CD4-positive, alpha-beta T cell (primary cell): ENCODE measurements at regions not wholly inside any gene's neighbourhood (a gene's known extent, or its start where the extent isn't known, plus 50 kb on each side); places are given as distances from the start of the nearest gene placed in this dataset.
A peak's percentile ranks its signal among the peaks of the same experiment; 100 is the strongest.
"Not testable (repeated sequence)": the region's sequence is repeated elsewhere in the genome, so short reads cannot be mapped to it uniquely, and the experiment has no call there.

ENCODE experiments used
- ATAC-seq: fragments of 200-7000 bp; cut with Tn5 transposase; one replicate; pipeline ENCODE4 v1.10.0; 2022; ENCODE audit warnings: mild to moderate bottlenecking; ENCODE audit not compliant: poor library complexity
- CTCF ChIA-PET: fragments of 350-600 bp; sonication (Branson Sonifier 250); formaldehyde crosslinking; loops from one replicate; lab custom pipeline; 2021; ENCODE audit warnings: antibody characterized with exemption, inconsistent platforms; lab: Charles Lee
- POLR2A ChIA-PET: fragments of 350-600 bp; sonication (Branson Sonifier 250); formaldehyde crosslinking; loops from one replicate; lab custom pipeline; 2021; ENCODE audit warnings: antibody characterized with exemption, inconsistent platforms; lab: Charles Lee
- DNase-seq, 14 experiments: peaks; one replicate each; pipeline ENCODE4 v3.0.0-alpha.2; 2013 to 2020; ENCODE audit warnings: mixed read lengths in 2 of 14
- H3K27ac ChIP-seq, 2 donors: one replicate each; pipeline versions ENCODE4 v1.5.1 to v1.7.0; 2013; ENCODE audit warnings: low read length in 2 of 2, low read depth in 1 of 2, mild to moderate bottlenecking in 1 of 2
- H3K27me3 ChIP-seq, 2 experiments: 1 replicate in 1 of 2; 2 replicates in 1 of 2; pipeline versions ENCODE4 v1.6.1 to v1.7.0; 2013; ENCODE audit warnings: low read length in 2 of 2, control low read depth in 1 of 2, mild to moderate bottlenecking in 1 of 2, moderate library complexity in 1 of 2; ENCODE audit not compliant: insufficient read depth in 2 of 2, control insufficient read depth in 1 of 2
- H3K36me3 ChIP-seq: one replicate; pipeline ENCODE4 v1.6.1; 2013; ENCODE audit warnings: low read length, control low read depth; ENCODE audit not compliant: insufficient read depth
- H3K4me1 ChIP-seq: one replicate; pipeline ENCODE4 v1.6.1; 2013; ENCODE audit warnings: low read length, control low read depth; ENCODE audit not compliant: insufficient read depth
- H3K4me3 ChIP-seq: one replicate; pipeline ENCODE4 v1.5.1; 2013; ENCODE audit warnings: mild to moderate bottlenecking, low read length, moderate library complexity
- H3K9me3 ChIP-seq, 2 experiments: 1 replicate in 1 of 2; 2 replicates in 1 of 2; pipeline versions ENCODE4 v1.6.1 to v1.7.0; 2013; ENCODE audit warnings: low read length in 2 of 2, mild to moderate bottlenecking in 2 of 2, control low read depth in 1 of 2, moderate library complexity in 1 of 2; ENCODE audit not compliant: control insufficient read depth in 1 of 2, insufficient read depth in 1 of 2
- H3K27ac Mint-ChIP-seq: one replicate; pipeline ENCODE4 v1.8.0; 2020; ENCODE audit warnings: mixed read lengths
- H3K27me3 Mint-ChIP-seq: one replicate; pipeline ENCODE4 v1.8.0; 2021; ENCODE audit warnings: mixed read lengths
- H3K36me3 Mint-ChIP-seq: one replicate; pipeline ENCODE4 v1.8.0; 2021; ENCODE audit warnings: low read depth, mixed read lengths
- H3K4me1 Mint-ChIP-seq: one replicate; pipeline ENCODE4 v1.8.0; 2021; ENCODE audit warnings: low read depth, mixed read lengths
- H3K4me3 Mint-ChIP-seq: one replicate; pipeline ENCODE4 v1.8.0; 2020; ENCODE audit warnings: mild to moderate bottlenecking, mixed read lengths
- H3K9me3 Mint-ChIP-seq: one replicate; pipeline ENCODE4 v1.8.0; 2020; ENCODE audit warnings: mixed read lengths
- intact Hi-C, 2 experiments: fragments of 100-400 bp; cut with DNase I in 1 of 2; cut with micrococcal nuclease in 1 of 2; formaldehyde crosslinking; loops; one replicate each; pipeline versions ENCODE4 v1.15.1 to v1.9.0; 2023 to 2025; cut with DNase I, micrococcal nuclease

DNA sequence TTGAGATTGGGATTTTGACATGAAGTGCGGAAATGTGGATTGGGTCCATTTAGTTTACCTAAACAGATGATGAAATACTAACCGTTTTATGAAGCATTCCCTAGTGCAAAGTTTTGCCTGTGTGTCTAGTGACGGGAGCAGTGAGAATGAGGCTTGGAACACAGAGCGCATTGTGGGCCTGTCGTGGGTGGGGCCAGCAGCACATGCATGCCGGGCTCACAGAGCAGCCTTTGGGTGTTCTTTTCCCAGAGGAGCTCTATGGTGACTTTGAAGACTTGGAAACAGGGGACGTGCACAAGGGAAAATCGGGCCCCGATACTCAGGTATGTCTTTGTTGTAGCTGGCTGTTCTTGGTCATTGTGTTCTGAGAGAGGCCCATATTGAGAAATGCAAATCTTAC is 388.1 kb downstream of the GOLGA6L6 start:
- H3K4me3 ChIP-seq, H3K4me1 ChIP-seq, H3K9me3 Mint-ChIP-seq, POLR2A ChIA-PET, H3K4me3 Mint-ChIP-seq, CTCF ChIA-PET, H3K36me3 Mint-ChIP-seq, H3K27me3 ChIP-seq, DNase-seq, H3K9me3 ChIP-seq, ATAC-seq, H3K27me3 Mint-ChIP-seq, H3K36me3 ChIP-seq, H3K27ac Mint-ChIP-seq, H3K4me1 Mint-ChIP-seq, H3K27ac ChIP-seq, intact Hi-C loops: not testable (repeated sequence)

DNA sequence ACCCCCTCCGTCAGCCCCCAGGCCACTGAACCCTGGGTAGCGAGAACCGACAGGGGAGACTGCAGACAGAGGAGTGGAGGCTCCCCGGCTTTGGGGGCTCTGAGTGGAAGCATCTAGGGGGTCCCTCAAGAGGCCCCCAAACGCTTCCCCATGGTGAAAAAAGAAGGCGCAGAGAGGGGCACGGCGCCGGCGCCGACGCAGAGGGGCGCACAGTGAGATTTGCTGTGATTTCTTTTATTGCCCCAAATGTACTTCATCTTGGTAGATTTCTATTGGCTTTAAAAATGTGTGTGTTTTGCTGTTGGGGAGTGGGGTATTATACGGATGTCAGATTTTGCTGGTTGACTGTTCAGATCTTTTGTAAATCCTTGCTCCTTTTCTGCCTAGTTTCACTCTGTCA is 392.9 kb downstream of the GOLGA6L6 start:
- H3K9me3 Mint-ChIP-seq, H3K9me3 ChIP-seq, intact Hi-C loops, H3K4me1 ChIP-seq, DNase-seq, H3K4me1 Mint-ChIP-seq, POLR2A ChIA-PET, H3K27me3 ChIP-seq, ATAC-seq, CTCF ChIA-PET, H3K36me3 ChIP-seq, H3K27me3 Mint-ChIP-seq, H3K4me3 ChIP-seq, H3K27ac ChIP-seq, H3K36me3 Mint-ChIP-seq, H3K27ac Mint-ChIP-seq, H3K4me3 Mint-ChIP-seq: not testable (repeated sequence)

DNA sequence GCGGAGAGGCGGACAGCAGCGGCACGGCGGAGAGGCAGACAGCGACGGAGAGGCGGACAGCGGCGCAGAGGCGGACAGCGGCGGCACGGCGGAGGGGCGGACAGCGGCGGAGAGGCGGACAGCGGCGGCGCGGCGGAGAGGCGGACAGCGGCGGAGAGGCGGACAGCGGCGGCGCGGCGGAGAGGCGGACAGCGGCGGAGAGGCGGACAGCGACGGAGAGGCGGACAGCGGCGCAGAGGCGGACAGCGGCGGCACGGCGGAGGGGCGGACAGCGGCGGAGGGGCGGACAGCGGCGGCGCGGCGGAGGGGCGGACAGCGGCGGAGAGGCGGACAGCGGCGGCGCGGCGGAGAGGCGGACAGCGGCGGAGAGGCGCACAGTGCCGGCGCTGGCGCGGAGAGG is 393.6 kb downstream of the GOLGA6L6 start:
- CTCF ChIA-PET, H3K4me1 ChIP-seq, H3K9me3 ChIP-seq, intact Hi-C loops, H3K27ac Mint-ChIP-seq, H3K4me3 Mint-ChIP-seq, H3K9me3 Mint-ChIP-seq, H3K27me3 Mint-ChIP-seq, H3K27ac ChIP-seq, H3K36me3 ChIP-seq, ATAC-seq, H3K36me3 Mint-ChIP-seq, H3K4me1 Mint-ChIP-seq, POLR2A ChIA-PET, DNase-seq, H3K27me3 ChIP-seq, H3K4me3 ChIP-seq: not testable (repeated sequence)

DNA sequence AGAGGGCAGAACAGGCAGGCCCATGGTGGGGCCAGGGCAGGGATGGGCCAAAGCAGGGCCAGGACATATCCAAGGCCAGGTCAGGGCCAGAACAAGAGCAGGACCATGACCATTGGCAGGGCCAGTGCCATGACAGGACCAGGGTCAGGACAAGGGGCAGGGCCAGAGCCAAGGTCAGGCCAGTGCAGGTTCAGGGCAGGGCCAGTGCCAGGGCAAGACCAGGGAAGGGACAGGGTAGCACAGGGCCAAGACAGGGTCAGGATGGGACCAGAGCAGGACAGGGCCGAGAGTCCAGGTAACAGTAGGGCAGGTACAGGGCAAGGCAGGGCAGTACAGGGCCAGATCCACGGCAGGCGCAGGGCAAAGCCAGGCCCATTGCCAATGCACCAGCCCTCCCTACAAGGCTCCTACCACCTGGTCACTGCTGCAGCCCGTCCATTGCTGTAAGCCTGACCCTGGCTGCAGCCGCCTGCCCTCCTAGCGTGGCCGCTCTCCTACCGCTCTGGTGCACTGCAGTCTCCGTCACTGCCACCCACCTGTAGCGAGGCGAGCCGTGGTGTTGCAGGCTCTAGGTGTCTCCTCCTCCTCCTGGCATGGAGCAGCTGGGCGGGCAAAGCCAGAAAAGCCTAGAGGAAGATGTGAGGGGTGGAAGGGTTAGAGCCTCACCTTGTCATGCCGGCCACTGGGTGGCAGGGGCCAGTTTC is 397.1 kb downstream of the GOLGA6L6 start:
- ATAC-seq, H3K9me3 Mint-ChIP-seq, H3K4me3 Mint-ChIP-seq, H3K4me3 ChIP-seq, DNase-seq, H3K27me3 Mint-ChIP-seq, intact Hi-C loops, H3K36me3 ChIP-seq, POLR2A ChIA-PET, H3K27me3 ChIP-seq, H3K4me1 ChIP-seq, H3K27ac Mint-ChIP-seq, H3K4me1 Mint-ChIP-seq, H3K27ac ChIP-seq, CTCF ChIA-PET, H3K9me3 ChIP-seq, H3K36me3 Mint-ChIP-seq: not testable (repeated sequence)

DNA sequence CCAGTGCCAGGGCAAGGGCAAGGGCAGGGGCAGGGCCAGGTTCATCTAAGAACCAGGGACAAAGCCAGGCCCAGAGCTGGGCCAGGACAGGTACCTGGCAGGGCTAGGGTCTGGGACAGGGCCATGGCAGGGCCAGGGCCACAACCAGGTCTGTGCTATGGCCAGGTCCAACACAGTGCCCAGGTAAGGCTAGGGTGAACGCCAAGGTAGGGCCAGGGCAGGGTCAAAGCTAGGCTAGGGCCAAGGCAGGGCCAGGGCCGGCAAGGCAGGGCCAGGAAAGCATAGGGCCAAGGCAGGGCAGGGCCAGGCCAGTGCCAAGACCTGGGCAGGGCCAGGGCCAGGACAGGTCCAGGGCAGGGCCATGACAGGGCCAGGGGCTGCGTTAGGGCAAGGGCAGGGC is 398.7 kb downstream of the GOLGA6L6 start:
- H3K9me3 ChIP-seq, intact Hi-C loops, H3K27ac ChIP-seq, H3K9me3 Mint-ChIP-seq, POLR2A ChIA-PET, H3K27me3 Mint-ChIP-seq, H3K27me3 ChIP-seq, H3K4me3 Mint-ChIP-seq, CTCF ChIA-PET, H3K4me1 Mint-ChIP-seq, ATAC-seq, DNase-seq, H3K27ac Mint-ChIP-seq, H3K36me3 Mint-ChIP-seq, H3K36me3 ChIP-seq, H3K4me1 ChIP-seq, H3K4me3 ChIP-seq: not testable (repeated sequence)

DNA sequence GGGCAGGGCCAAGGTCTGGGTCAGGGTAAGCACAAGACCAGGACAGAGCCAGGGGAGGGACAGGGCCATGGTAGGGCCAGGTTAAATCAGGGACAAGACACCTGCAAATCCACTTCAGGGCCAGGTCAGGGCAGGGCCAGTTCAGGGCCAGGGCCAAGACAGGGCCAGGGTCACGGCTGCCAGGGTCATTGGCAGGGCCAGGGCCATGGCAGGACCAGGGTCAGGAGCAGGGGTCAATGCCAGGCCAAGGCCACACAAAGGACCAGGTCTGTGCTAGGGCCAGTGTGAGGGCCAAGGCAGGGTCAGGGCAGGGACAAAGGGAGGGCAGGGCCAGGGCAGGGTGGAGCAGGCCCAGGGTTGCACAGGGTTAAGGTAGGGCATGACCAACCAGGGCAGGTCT is 399.2 kb downstream of the GOLGA6L6 start:
- intact Hi-C loops, POLR2A ChIA-PET, H3K36me3 ChIP-seq, H3K4me3 Mint-ChIP-seq, ATAC-seq, H3K9me3 Mint-ChIP-seq, H3K9me3 ChIP-seq, H3K4me3 ChIP-seq, H3K27ac ChIP-seq, H3K27me3 ChIP-seq, H3K36me3 Mint-ChIP-seq, H3K4me1 Mint-ChIP-seq, CTCF ChIA-PET, H3K27ac Mint-ChIP-seq, H3K27me3 Mint-ChIP-seq, H3K4me1 ChIP-seq: not testable (repeated sequence)
- DNase-seq, result peak in 1 of 14 experiments; percentile 26

DNA sequence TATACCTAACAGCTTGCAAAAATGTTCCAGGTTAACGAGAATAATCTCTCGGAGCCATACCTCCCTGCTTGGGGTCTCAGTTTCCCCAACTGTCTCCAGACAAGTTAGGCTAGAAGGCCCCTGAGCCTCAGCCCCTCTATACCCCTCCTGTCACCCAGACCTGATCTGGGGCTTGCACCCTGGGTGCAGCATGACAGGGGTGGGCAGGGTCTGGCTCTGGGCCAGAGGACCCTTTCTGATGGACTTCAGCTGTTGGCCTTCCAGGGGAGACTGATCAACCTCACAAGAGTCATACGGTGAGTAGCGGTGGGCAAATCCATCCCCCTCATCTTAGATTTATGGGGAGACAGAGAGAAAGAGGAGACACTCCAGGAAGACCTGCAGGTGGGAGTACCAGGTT is 416.9 kb downstream of the GOLGA6L6 start:
- CTCF ChIA-PET, ATAC-seq, H3K4me3 ChIP-seq, H3K4me3 Mint-ChIP-seq, H3K4me1 ChIP-seq, H3K36me3 ChIP-seq, POLR2A ChIA-PET, H3K27me3 Mint-ChIP-seq, H3K9me3 ChIP-seq, H3K9me3 Mint-ChIP-seq, H3K36me3 Mint-ChIP-seq, H3K27ac ChIP-seq, intact Hi-C loops, H3K4me1 Mint-ChIP-seq, H3K27ac Mint-ChIP-seq, H3K27me3 ChIP-seq, DNase-seq: not testable (repeated sequence)
